A549 (cell line): ENCODE measurements at regions not wholly inside any gene's neighbourhood (a gene's known extent, or its start where the extent isn't known, plus 50 kb on each side); places are given as distances from the start of the nearest gene placed in this dataset.

Experiments
- CTCF ChIP-seq: fragments of >200 bp; sonication (Bioruptor Twin); formaldehyde crosslinking; IDR thresholded peaks from 3 replicates; pipeline ENCODE4 v1.5.1; 2016
- USF2 ChIP-seq: fragments of 450-650 bp; IDR thresholded peaks from 2 replicates; pipeline ENCODE4 v1.6.1; 2014; ENCODE audit warnings: antibody characterized with exemption

- TF ChIP-seq USF2, result no peak
- no peak for TF ChIP-seq CTCF
Observed at GRCh38 chr16:51971184-51971583, 575.8 kb downstream of the TOX3 start.
